Heart left ventricle (tissue), 13 donors: ENCODE measurements at regions not wholly inside any gene's neighbourhood (a gene's known extent, or its start where the extent isn't known, plus 50 kb on each side); places are given as distances from the start of the nearest gene placed in this dataset.

Experiments
- CTCF ChIP-seq, 12 donors: fragments of 200-600 bp; sonication (generic) in 4 of 12; IDR thresholded peaks; one replicate each; pipeline versions ENCODE4 v1.5.0 to v1.8.0; 2018 to 2022; ENCODE audit warnings: antibody characterized with exemption in 12 of 12, mild to moderate bottlenecking in 5 of 12
- POLR2A ChIP-seq, 2 donors: fragments of 450-650 bp; IDR thresholded peaks; one replicate each; pipeline ENCODE4 v1.6.1; 2017; ENCODE audit warnings: antibody characterized with exemption in 2 of 2, mild to moderate bottlenecking in 2 of 2, moderate library complexity in 2 of 2
- donor health status: ischemic (EF 13 %, LVEDD 7.1; RV severe dilation, severe dysfunction).
- donor health status: DM: no; HTN: yes; CAD: no.
- donor health status: DM: no; HTN: no; CAD: no.
- donor health status: ischemic (EF 25% LVEDD 6.9; RV normal size, moderate dysfunction).
- donor health status: ischemic (EF 25% LVEDD 5.7; RV mildly dilated, moderate dysfunction).
- donor health status: ischemic (EF 35%, LVEDD 5.7; RV mildly dilated, moderate dysfunction).
- donor health status: nonischemic (EF 11% LVEDD 7.7; RV severe dilation, severe dysfunction).
- donor health status: DM: yes; HTN: yes; CAD: no.
- donor health status: PGD.
- donor health status: ischemic (EF 29% LVEDD 5.4; RV normal size, mild dysfunction).
- donor health status: nonischemic (EF 23%, LVEDD 6.1; RV moderate dilation, normal function).

DNA sequence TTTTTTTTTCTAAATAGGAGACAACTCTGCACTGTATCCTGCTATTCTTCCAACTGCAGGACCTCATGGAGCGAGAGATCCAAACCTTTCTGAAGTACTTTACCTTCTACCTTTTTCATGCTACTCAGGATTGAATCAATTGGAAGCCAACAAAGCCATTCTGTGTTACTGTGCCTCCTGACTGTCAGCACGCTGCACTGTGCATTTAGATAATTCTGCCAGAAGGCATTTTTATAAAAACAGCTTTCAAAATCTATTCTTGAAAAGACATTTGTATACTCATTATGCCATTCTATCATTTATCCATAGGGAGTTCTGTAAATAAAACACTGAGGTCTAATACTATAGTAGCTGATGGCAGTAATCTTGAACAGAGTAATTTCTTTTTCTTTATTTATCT is 142.8 kb downstream of the SLIT2 start:
- TF ChIP-seq CTCF (IDR thresholded peaks at IDR 0.05) (no peak), POLR2A (IDR thresholded peaks at IDR 0.05) (no peak)
